GM12878 (cell line): ENCODE measurements at regions not wholly inside any gene's neighbourhood (a gene's known extent, or its start where the extent isn't known, plus 50 kb on each side); places are given as distances from the start of the nearest gene placed in this dataset.

Experiments
- ATAC-seq: fragments of 200-7000 bp; cut with Tn5 transposase; 3 replicates; pipeline ENCODE4 v1.9.1; 2020; ENCODE audit warnings: mild to moderate bottlenecking, moderate library complexity
- BruUV-seq: library from RNA; stranded (reverse); fragments of 400-500 nt; replicated peaks from 2 replicates; lab custom pipeline; 2021; lab: Mats Ljungman, UMichigan
- CTCF ChIA-PET: fragments of 300-600 bp; sonication (Branson Sonifier 250); formaldehyde crosslinking; extraction: SDS; loops from one replicate; lab custom pipeline; 2021; ENCODE audit warnings: inconsistent platforms; lab: Yijun Ruan, JAX
- POLR2A ChIA-PET: fragments of 350-600 bp; formaldehyde crosslinking; extraction: SDS; loops from one replicate; lab custom pipeline; 2021; ENCODE audit warnings: inconsistent platforms; lab: Charles Lee
- RAD21 ChIA-PET: fragments of 300-600 bp; sonication (Branson Sonifier 250); formaldehyde crosslinking; loops from one replicate; lab custom pipeline; 2023; ENCODE audit warnings: antibody characterized with exemption; ENCODE audit not compliant: unreplicated experiment; lab: Charles Lee
- SMC1A ChIA-PET: fragments of 300-600 bp; sonication (Branson Sonifier 250); formaldehyde crosslinking; loops from one replicate; lab custom pipeline; 2023; ENCODE audit not compliant: unreplicated experiment, uncharacterized antibody; lab: Charles Lee
- DNase-seq: peaks from one replicate; pipeline ENCODE4 v3.0.0-alpha.2; 2011; ENCODE audit warnings: low read depth, low spot score
- FAIRE-seq: peaks from 3 replicates; lab custom pipeline; 2011; peaks lifted over from hg19 to GRCh38; lab: Jason Lieb, UNC
- H2AFZ ChIP-seq: 2 replicates; pipeline ENCODE4 v1.6.0; 2011; ENCODE audit warnings: low read depth, low read length, control low read depth; ENCODE audit not compliant: control insufficient read depth
- H3K27ac ChIP-seq: 2 replicates; pipeline ENCODE4 v1.5.1; 2011; ENCODE audit warnings: control low read depth; ENCODE audit not compliant: control insufficient read depth, insufficient read depth
- H3K27me3 ChIP-seq, 2 experiments: replicated peaks in 1 of 2; 2 replicates each; pipeline versions ENCODE4 v1.6.0 to v1.6.1; 2011; ENCODE audit warnings: low read length in 1 of 2; ENCODE audit not compliant: control insufficient read depth in 2 of 2, insufficient read depth in 2 of 2
- H3K36me3 ChIP-seq, 2 experiments: 2 replicates each; pipeline ENCODE4 v1.5.1; 2011; ENCODE audit warnings: low read length in 1 of 2; ENCODE audit not compliant: control insufficient read depth in 2 of 2, insufficient read depth in 2 of 2
- H3K4me1 ChIP-seq: 2 replicates; pipeline ENCODE4 v1.6.1; 2011; ENCODE audit warnings: mild to moderate bottlenecking, low read length, moderate library complexity, mixed read lengths; ENCODE audit not compliant: control insufficient read depth, insufficient read depth
- H3K4me2 ChIP-seq: 2 replicates; pipeline ENCODE4 v1.6.0; 2011; ENCODE audit warnings: control low read depth; ENCODE audit not compliant: control insufficient read depth, insufficient read depth
- H3K4me3 ChIP-seq: fragments of 200-600 bp; sonication (generic); 2 replicates; pipeline ENCODE4 v1.5.1; 2016
- H3K79me2 ChIP-seq: 2 replicates; pipeline ENCODE4 v1.6.0; 2011; ENCODE audit warnings: low read length; ENCODE audit not compliant: control insufficient read depth, insufficient read depth
- H3K9ac ChIP-seq: 2 replicates; pipeline ENCODE4 v1.8.0; 2011; ENCODE audit warnings: low read length, control low read depth, mixed read lengths; ENCODE audit not compliant: control insufficient read depth, insufficient read depth
- H3K9me3 ChIP-seq: replicated peaks from 3 replicates; pipeline ENCODE4 v1.5.1; 2011; ENCODE audit warnings: mild to moderate bottlenecking, low read length; ENCODE audit not compliant: control insufficient read depth, insufficient read depth
- H4K20me1 ChIP-seq: 2 replicates; pipeline ENCODE4 v1.6.0; 2011; ENCODE audit not compliant: control insufficient read depth, insufficient read depth
- BHLHE40 ChIP-seq, 2 experiments: fragments of 450-650 bp in 1 of 2; IDR thresholded peaks; 2 replicates each; pipeline ENCODE4 v1.6.1; 2011 to 2017; ENCODE audit warnings: low read depth in 2 of 2, borderline replicate concordance in 1 of 2, improper control_type of control experiment in 1 of 2, low read length in 1 of 2, mild to moderate bottlenecking in 1 of 2
- EED ChIP-seq: sonication (generic); IDR thresholded peaks from 2 replicates; pipeline ENCODE4 v1.6.1; 2016; ENCODE audit warnings: antibody characterized with exemption, low read depth
- HDGF ChIP-seq: fragments of 450-650 bp; IDR thresholded peaks from 2 replicates; pipeline ENCODE4 v1.6.1; 2016; ENCODE audit warnings: antibody characterized with exemption
- SPI1 ChIP-seq: IDR thresholded peaks from 2 replicates; pipeline ENCODE4 v1.6.1; 2011; ENCODE audit warnings: low read depth, mild to moderate bottlenecking, low read length, moderate library complexity, borderline replicate concordance; ENCODE audit not compliant: insufficient read depth
- TCF7 ChIP-seq: IDR thresholded peaks from 2 replicates; pipeline ENCODE4 v1.6.1; 2014; ENCODE audit warnings: antibody characterized with exemption, borderline replicate concordance
- WGBS: methylation state at CpG from one replicate; pipeline ENCODE4 v1.1.6; 2016; ENCODE audit warnings: low lambda C conversion rate; ENCODE audit not compliant: insufficient replicate concordance, insufficient coverage; ENCODE audit errors: missing lambda C conversion rate; 5-methylcytosine and 5-hydroxymethylcytosine counted together
- in situ Hi-C: fragments of 300-500 bp; cut with MboI; formaldehyde crosslinking; loops from 9 replicates; pipeline ENCODE4 v1.14.3; 2018; ENCODE audit warnings: mixed read lengths
- intact Hi-C: fragments of 100-400 bp; cut with micrococcal nuclease; formaldehyde crosslinking; loops from one replicate; pipeline ENCODE4 v1.14.2; 2022; ENCODE audit not compliant: unreplicated experiment
- TF ChIP-seq, protein P1 (sequence below): IDR thresholded peaks from 2 replicates; pipeline ENCODE4 v1.6.1; 2011; ENCODE audit warnings: low read depth, mild to moderate bottlenecking, low read length, moderate library complexity, borderline replicate concordance; ENCODE audit errors: extremely low read depth
- TF ChIP-seq, protein P2 (sequence below): IDR thresholded peaks from 2 replicates; pipeline ENCODE4 v1.6.1; 2011; ENCODE audit warnings: borderline replicate concordance, low read depth, mild to moderate bottlenecking, moderate library complexity, low read length; ENCODE audit not compliant: insufficient read depth, poor library complexity, severe bottlenecking
- TF ChIP-seq, protein P3 (sequence below): fragments of 450-650 bp; IDR thresholded peaks from 2 replicates; pipeline ENCODE4 v1.6.1; 2016; ENCODE audit warnings: mild to moderate bottlenecking

DNA sequence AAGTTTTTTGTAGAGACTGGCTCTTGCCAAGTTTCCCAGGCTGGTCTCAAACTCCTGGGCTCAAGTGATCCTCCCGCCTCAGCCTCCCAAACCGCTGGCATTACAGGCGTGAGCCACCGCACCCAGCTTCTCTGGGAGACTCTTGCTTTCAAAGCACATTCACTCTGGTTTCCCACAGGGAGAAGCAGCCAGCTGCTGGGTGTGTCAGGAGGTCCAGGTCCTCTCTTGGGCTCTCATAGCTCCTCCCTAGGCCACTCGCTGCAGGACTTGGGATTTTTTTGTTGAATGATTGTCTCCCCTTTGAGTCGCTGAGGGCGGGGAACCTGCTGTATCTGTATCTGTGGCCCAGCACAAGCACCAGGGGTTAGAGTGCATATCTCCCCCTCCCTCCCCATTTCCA, 68.4 kb upstream of the RAPGEF1 start (continued):
- TF ChIP-seq, protein P1, sequence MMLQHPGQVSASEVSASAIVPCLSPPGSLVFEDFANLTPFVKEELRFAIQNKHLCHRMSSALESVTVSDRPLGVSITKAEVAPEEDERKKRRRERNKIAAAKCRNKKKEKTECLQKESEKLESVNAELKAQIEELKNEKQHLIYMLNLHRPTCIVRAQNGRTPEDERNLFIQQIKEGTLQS: no peak
- TF ChIP-seq EED: no peak
- TF ChIP-seq, protein P2, sequence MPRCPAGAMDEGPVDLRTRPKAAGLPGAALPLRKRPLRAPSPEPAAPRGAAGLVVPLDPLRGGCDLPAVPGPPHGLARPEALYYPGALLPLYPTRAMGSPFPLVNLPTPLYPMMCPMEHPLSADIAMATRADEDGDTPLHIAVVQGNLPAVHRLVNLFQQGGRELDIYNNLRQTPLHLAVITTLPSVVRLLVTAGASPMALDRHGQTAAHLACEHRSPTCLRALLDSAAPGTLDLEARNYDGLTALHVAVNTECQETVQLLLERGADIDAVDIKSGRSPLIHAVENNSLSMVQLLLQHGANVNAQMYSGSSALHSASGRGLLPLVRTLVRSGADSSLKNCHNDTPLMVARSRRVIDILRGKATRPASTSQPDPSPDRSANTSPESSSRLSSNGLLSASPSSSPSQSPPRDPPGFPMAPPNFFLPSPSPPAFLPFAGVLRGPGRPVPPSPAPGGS: no peak
- TF ChIP-seq BHLHE40 (IDR thresholded peaks at IDR 0.05; ENCODE audit: borderline replicate concordance in 1 of 2, low read depth in 2 of 2, low read length in 1 of 2): no peak

DNA sequence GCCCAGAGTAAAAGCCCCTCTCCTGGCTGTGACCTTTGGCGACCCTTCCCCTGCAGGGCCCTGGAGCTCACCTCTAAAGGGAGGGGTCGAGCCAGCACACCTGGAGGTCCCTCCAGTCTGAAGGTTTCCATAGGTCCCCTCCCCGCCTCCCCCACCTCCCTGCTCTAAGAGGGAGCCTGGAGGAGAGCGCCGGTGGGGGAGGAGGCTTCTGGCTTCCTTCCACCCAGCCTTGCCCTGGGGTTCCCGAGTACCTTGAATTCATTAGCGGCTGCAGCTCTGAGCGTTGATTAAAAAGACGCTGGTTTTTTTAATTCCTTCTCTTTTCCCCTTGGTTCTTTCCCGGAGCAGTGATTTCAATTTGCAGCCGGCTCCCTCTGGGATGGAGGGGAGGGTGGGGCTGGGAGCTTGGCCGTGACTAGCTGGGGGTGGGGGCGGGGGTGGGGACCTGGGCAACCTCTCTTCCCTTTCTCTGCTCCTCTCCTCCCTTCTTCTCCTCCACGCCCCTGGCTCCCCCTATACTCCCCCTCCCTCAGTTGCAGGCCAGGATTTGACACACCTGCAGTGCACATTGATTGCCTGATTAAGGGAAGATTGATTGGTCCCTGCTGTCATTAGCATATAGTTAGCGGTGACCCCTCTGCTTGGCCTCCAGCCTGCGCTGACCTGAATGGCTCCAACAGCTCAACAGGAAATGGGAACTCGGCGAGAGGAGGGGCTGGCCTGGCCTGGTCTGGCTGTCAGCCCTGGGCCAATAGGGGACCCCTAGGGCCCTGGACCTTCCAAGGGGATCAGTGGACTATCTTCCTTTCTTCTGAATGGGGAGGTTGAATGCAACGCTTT, 67.5 kb upstream of the RAPGEF1 start:
- no peak overlapping the region for H3K9ac ChIP-seq
- FAIRE-seq (no peak), ATAC-seq (no peak), DNase-seq (no peak)
- no peaks in the 10 kb centered on the region for H4K20me1 ChIP-seq
- H3K79me2 ChIP-seq: no peaks in the 10 kb centered on the region
- in situ Hi-C loops: no loop called here
- intact Hi-C loops: no loop called here
- no peaks in the 10 kb centered on the region for H3K9me3 ChIP-seq
- peaks cover 1 to 2% of the 10 kb centered on the region in 2 experiments; a peak in 3 of 4 replicates for H3K27me3 ChIP-seq
- H2AFZ ChIP-seq: no peak overlapping the region
- H3K4me3 ChIP-seq: no peak overlapping the region
- WGBS: 8% methylated on average over 18 of the region's 19 CpGs
- CTCF ChIA-PET: interaction anchor here (1.0 to 1.1 kb wide), 2 partner anchors 44 to 445 kb away, joined by 3 read pairs; no protein-coding TSS in a partner anchor
- SMC1A ChIA-PET: no interaction called here
- RAD21 ChIA-PET: no interaction called here
- no peak overlapping the region for H3K4me2 ChIP-seq
- no peak for TF ChIP-seq HDGF
- no peak for TF ChIP-seq SPI1
- no peak for TF ChIP-seq TCF7
- TF ChIP-seq, protein P3, sequence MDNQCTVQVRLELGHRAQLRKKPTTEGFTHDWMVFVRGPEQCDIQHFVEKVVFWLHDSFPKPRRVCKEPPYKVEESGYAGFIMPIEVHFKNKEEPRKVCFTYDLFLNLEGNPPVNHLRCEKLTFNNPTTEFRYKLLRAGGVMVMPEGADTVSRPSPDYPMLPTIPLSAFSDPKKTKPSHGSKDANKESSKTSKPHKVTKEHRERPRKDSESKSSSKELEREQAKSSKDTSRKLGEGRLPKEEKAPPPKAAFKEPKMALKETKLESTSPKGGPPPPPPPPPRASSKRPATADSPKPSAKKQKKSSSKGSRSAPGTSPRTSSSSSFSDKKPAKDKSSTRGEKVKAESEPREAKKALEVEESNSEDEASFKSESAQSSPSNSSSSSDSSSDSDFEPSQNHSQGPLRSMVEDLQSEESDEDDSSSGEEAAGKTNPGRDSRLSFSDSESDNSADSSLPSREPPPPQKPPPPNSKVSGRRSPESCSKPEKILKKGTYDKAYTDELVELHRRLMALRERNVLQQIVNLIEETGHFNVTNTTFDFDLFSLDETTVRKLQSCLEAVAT: no peak
- no peaks in the 10 kb centered on the region for H3K36me3 ChIP-seq
- H3K27ac ChIP-seq: no peak overlapping the region
- no TSS peak for BruUV-seq
- no peaks in the 10 kb centered on the region for H3K4me1 ChIP-seq
- POLR2A ChIA-PET: interaction anchor here (0.6 kb wide), 1 partner anchor 240 kb away, joined by 5 read pairs; no protein-coding TSS in a partner anchor
